GM21381 (cell line): ENCODE measurements at regions not wholly inside any gene's neighbourhood (a gene's known extent, or its start where the extent isn't known, plus 50 kb on each side); places are given as distances from the start of the nearest gene placed in this dataset.
"Not testable (repeated sequence)": the region's sequence is repeated elsewhere in the genome, so short reads cannot be mapped to it uniquely, and the experiment has no call there.

Experiments
- ATAC-seq: cut with Tn5 transposase; IDR thresholded peaks from one replicate; pipeline ENCODE4 v1.9.1; 2021; ENCODE audit warnings: mild to moderate bottlenecking, moderate library complexity; ENCODE audit not compliant: unreplicated experiment

- ATAC-seq = no peak
Observed at GRCh38 chr14:39563361-39563760, 131.1 kb upstream of the FBXO33 start.

- ATAC-seq = no peak
Observed at GRCh38 chr14:39562175-39562574, 129.9 kb upstream of the FBXO33 start.

GRCh38 chr14:39558525-39558924 is 126.3 kb upstream of the FBXO33 start:
- ATAC-seq = no peak

- ATAC-seq = no peak
Observed at GRCh38 chr14:39555749-39556148, 123.5 kb upstream of the FBXO33 start.

GRCh38 chr14:39554576-39554975 is 122.3 kb upstream of the FBXO33 start:
- ATAC-seq = no peak

GRCh38 chr14:39548358-39548757 is 116.1 kb upstream of the FBXO33 start:
- no peak for ATAC-seq

- no peak for ATAC-seq
Observed at GRCh38 chr14:39547845-39548244, 115.6 kb upstream of the FBXO33 start.

GRCh38 chr14:39505812-39506211 is 73.6 kb upstream of the FBXO33 start:
- no peak for ATAC-seq

GRCh38 chr14:39500253-39500652 is 68.0 kb upstream of the FBXO33 start:
- no peak for ATAC-seq

- ATAC-seq = no peak
Observed at GRCh38 chr14:39499514-39499913, 67.3 kb upstream of the FBXO33 start.

- ATAC-seq = not testable (repeated sequence)
Observed at GRCh38 chr14:39497677-39498076, 65.4 kb upstream of the FBXO33 start.

- no peak for ATAC-seq
Observed at GRCh38 chr14:39492267-39492666, 60.0 kb upstream of the FBXO33 start.

GRCh38 chr14:39491134-39491571 is 58.9 kb upstream of the FBXO33 start:
- no peak for ATAC-seq

- ATAC-seq = no peak
Observed at GRCh38 chr14:39488600-39488999, 56.4 kb upstream of the FBXO33 start.

- ATAC-seq = no peak
Observed at GRCh38 chr14:39483682-39484081, 51.4 kb upstream of the FBXO33 start.
